Liver (tissue), 8 donors: ENCODE measurements at regions not wholly inside any gene's neighbourhood (a gene's known extent, or its start where the extent isn't known, plus 50 kb on each side); places are given as distances from the start of the nearest gene placed in this dataset.

Experiments used
- DNase-seq: peaks from one replicate; pipeline ENCODE4 v3.0.0-alpha.2; 2017; ENCODE audit warnings: low spot score
- H3K27ac ChIP-seq, 2 donors: one replicate each; pipeline ENCODE4 v1.7.0; 2013; ENCODE audit warnings: inconsistent platforms in 2 of 2, low read length in 2 of 2, control low read depth in 1 of 2, low read depth in 1 of 2, mild to moderate bottlenecking in 1 of 2
- H3K27me3 ChIP-seq, 4 donors: one replicate each; pipeline versions ENCODE4 v1.6.1 to v1.7.0; 2013; ENCODE audit warnings: low read length in 3 of 4, inconsistent platforms in 1 of 4, mild to moderate bottlenecking in 1 of 4, moderate library complexity in 1 of 4; ENCODE audit not compliant: control insufficient read depth in 4 of 4, insufficient read depth in 4 of 4
- H3K36me3 ChIP-seq, 4 donors: one replicate each; pipeline versions ENCODE4 v1.6.1 to v1.7.0; 2013; ENCODE audit warnings: low read length in 3 of 4, mild to moderate bottlenecking in 3 of 4, low read depth in 1 of 4, moderate library complexity in 1 of 4; ENCODE audit not compliant: control insufficient read depth in 4 of 4, insufficient read depth in 3 of 4
- H3K4me1 ChIP-seq, 4 donors: one replicate each; pipeline versions ENCODE4 v1.6.1 to v1.7.0; 2013; ENCODE audit warnings: low read length in 3 of 4, mild to moderate bottlenecking in 3 of 4, moderate library complexity in 1 of 4; ENCODE audit not compliant: control insufficient read depth in 4 of 4, insufficient read depth in 4 of 4
- H3K4me3 ChIP-seq, 3 donors: one replicate each; pipeline versions ENCODE4 v1.6.1 to v1.7.0; 2013; ENCODE audit warnings: low read length in 3 of 3, control low read depth in 1 of 3, low read depth in 1 of 3, mild to moderate bottlenecking in 1 of 3
- H3K9ac ChIP-seq, 2 donors: one replicate each; pipeline ENCODE4 v1.7.0; 2013; ENCODE audit warnings: low read length in 2 of 2, mild to moderate bottlenecking in 2 of 2, moderate library complexity in 2 of 2, control low read depth in 1 of 2, low read depth in 1 of 2
- H3K9me3 ChIP-seq, 4 donors: one replicate each; pipeline versions ENCODE4 v1.6.1 to v1.7.0; 2013; ENCODE audit warnings: low read length in 3 of 4; ENCODE audit not compliant: control insufficient read depth in 4 of 4
- EGR1 ChIP-seq, 2 donors: IDR thresholded peaks; 2 replicates each; pipeline ENCODE4 v1.6.1; 2016 to 2018; ENCODE audit warnings: antibody characterized with exemption in 2 of 2, low read depth in 2 of 2
- FOXA1 ChIP-seq: IDR thresholded peaks from 2 replicates; pipeline ENCODE4 v1.6.1; 2016; ENCODE audit warnings: antibody characterized with exemption
- FOXA2 ChIP-seq: IDR thresholded peaks from 2 replicates; pipeline ENCODE4 v1.6.1; 2016; ENCODE audit warnings: antibody characterized with exemption
- GABPA ChIP-seq, 2 donors: IDR thresholded peaks in 1 of 2; conservative IDR thresholded peaks in 1 of 2; 2 replicates each; pipeline ENCODE4 v1.6.1; 2016; ENCODE audit warnings: antibody characterized with exemption in 2 of 2, mild to moderate bottlenecking in 1 of 2, moderate library complexity in 1 of 2
- HNF4A ChIP-seq, 2 donors: conservative IDR thresholded peaks; 2 replicates each; pipeline ENCODE4 v1.6.1; 2016; ENCODE audit warnings: antibody characterized with exemption in 2 of 2, mild to moderate bottlenecking in 2 of 2
- HNF4G ChIP-seq: IDR thresholded peaks from 2 replicates; pipeline ENCODE4 v1.6.1; 2016; ENCODE audit warnings: antibody characterized with exemption
- JUND ChIP-seq, 2 donors: IDR thresholded peaks; 2 replicates each; pipeline ENCODE4 v1.6.1; 2016; ENCODE audit warnings: antibody characterized with exemption in 2 of 2
- NR2F2 ChIP-seq: IDR thresholded peaks from 2 replicates; pipeline ENCODE4 v1.6.1; 2016; ENCODE audit warnings: antibody characterized with exemption
- RAD21 ChIP-seq, 2 donors: IDR thresholded peaks; 2 replicates each; pipeline ENCODE4 v1.6.1; 2016; ENCODE audit warnings: antibody characterized with exemption in 2 of 2, mild to moderate bottlenecking in 2 of 2
- RXRA ChIP-seq, 2 donors: IDR thresholded peaks; 2 replicates each; pipeline ENCODE4 v1.6.1; 2017 to 2018; ENCODE audit warnings: antibody characterized with exemption in 2 of 2, mild to moderate bottlenecking in 1 of 2
- SP1 ChIP-seq: IDR thresholded peaks from 2 replicates; pipeline ENCODE4 v1.6.1; 2018; ENCODE audit warnings: antibody characterized with exemption, mild to moderate bottlenecking
- TAF1 ChIP-seq: conservative IDR thresholded peaks from 2 replicates; pipeline ENCODE4 v1.6.1; 2016; ENCODE audit warnings: antibody characterized with exemption, mild to moderate bottlenecking
- YY1 ChIP-seq: IDR thresholded peaks from 2 replicates; pipeline ENCODE4 v1.6.1; 2016; ENCODE audit warnings: antibody characterized with exemption, mild to moderate bottlenecking
- WGBS: extraction: QIAGEN DNeasy Blood & Tissue Kit; methylation state at CpG from one replicate; pipeline ENCODE4 v1.1.7; 2013; 5-methylcytosine and 5-hydroxymethylcytosine counted together
- TF ChIP-seq, protein P1 (sequence below): IDR thresholded peaks from 2 replicates; pipeline ENCODE4 v1.6.1; 2016; ENCODE audit warnings: antibody characterized with exemption, mild to moderate bottlenecking
- TF ChIP-seq, protein P2 (sequence below): IDR thresholded peaks from 2 replicates; pipeline ENCODE4 v1.6.1; 2016; ENCODE audit warnings: antibody characterized with exemption
- TF ChIP-seq, protein P3 (sequence below): fragments of 150-350 bp; IDR thresholded peaks from 2 replicates; pipeline ENCODE4 v1.5.1; 2017; ENCODE audit warnings: improper control_type of control experiment, low read depth, low read length; ENCODE audit not compliant: missing input control
- TF ChIP-seq, protein P4 (sequence below): IDR thresholded peaks from 2 replicates; pipeline ENCODE4 v1.6.1; 2016; ENCODE audit warnings: antibody characterized with exemption
- TF ChIP-seq, protein P5 (sequence below): IDR thresholded peaks from 2 replicates; pipeline ENCODE4 v1.6.1; 2016; ENCODE audit warnings: antibody characterized with exemption
- donor health status: healthy.
- donor health status: healthy.
- donor health status: healthy.
- donor health status: healthy.
- donor health status: healthy.

DNA sequence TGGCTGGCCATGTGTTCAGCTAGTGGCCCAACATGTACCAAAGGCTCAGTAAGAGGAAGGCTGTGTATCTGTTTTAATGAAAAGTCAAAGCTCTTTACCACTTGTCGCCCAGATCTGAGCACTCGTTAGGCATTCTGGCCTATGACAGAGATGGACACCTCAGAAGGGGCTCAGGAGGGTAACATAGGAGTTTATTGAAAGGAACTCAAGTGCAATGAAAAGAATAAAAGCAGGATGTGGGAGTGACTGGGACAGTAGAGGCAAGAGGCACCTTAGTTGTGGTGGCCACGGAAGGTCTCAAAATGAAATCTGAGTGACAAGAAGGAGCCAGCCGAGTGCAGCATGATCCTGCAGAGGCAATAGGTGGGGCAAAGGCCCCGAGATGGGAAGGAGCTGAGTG, 309.7 kb downstream of the MN1 start:
- Histone ChIP-seq H3K9ac (no peak overlapping the region), H3K4me1 (peaks cover 7 to 23% (median 13%) of the 10 kb centered on the region in 4 donors), H3K36me3 (no peaks in the 10 kb centered on the region), H3K9me3 (no peaks in the 10 kb centered on the region), H3K27ac (no peak overlapping the region), H3K4me3 (no peak overlapping the region), H3K27me3 (no peaks in the 10 kb centered on the region)
- no peak for DNase-seq
- WGBS, result 93% methylated on average over 5 of the region's 5 CpGs
- TF ChIP-seq, protein P1, sequence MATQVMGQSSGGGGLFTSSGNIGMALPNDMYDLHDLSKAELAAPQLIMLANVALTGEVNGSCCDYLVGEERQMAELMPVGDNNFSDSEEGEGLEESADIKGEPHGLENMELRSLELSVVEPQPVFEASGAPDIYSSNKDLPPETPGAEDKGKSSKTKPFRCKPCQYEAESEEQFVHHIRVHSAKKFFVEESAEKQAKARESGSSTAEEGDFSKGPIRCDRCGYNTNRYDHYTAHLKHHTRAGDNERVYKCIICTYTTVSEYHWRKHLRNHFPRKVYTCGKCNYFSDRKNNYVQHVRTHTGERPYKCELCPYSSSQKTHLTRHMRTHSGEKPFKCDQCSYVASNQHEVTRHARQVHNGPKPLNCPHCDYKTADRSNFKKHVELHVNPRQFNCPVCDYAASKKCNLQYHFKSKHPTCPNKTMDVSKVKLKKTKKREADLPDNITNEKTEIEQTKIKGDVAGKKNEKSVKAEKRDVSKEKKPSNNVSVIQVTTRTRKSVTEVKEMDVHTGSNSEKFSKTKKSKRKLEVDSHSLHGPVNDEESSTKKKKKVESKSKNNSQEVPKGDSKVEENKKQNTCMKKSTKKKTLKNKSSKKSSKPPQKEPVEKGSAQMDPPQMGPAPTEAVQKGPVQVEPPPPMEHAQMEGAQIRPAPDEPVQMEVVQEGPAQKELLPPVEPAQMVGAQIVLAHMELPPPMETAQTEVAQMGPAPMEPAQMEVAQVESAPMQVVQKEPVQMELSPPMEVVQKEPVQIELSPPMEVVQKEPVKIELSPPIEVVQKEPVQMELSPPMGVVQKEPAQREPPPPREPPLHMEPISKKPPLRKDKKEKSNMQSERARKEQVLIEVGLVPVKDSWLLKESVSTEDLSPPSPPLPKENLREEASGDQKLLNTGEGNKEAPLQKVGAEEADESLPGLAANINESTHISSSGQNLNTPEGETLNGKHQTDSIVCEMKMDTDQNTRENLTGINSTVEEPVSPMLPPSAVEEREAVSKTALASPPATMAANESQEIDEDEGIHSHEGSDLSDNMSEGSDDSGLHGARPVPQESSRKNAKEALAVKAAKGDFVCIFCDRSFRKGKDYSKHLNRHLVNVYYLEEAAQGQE, result no peak
- no peak for TF ChIP-seq RAD21 (IDR thresholded peaks at IDR 0.05)
- no peak for TF ChIP-seq JUND (IDR thresholded peaks at IDR 0.05)
- no peak for TF ChIP-seq HNF4A (conservative IDR thresholded peaks at IDR 0.05)
- TF ChIP-seq GABPA (IDR thresholded peaks at IDR 0.05 in 1 of 2, conservative IDR thresholded peaks at IDR 0.05 in 1 of 2), result no peak
- TF ChIP-seq YY1, result no peak
- no peak for TF ChIP-seq TAF1
- no peak for TF ChIP-seq HNF4G
- TF ChIP-seq, protein P2, sequence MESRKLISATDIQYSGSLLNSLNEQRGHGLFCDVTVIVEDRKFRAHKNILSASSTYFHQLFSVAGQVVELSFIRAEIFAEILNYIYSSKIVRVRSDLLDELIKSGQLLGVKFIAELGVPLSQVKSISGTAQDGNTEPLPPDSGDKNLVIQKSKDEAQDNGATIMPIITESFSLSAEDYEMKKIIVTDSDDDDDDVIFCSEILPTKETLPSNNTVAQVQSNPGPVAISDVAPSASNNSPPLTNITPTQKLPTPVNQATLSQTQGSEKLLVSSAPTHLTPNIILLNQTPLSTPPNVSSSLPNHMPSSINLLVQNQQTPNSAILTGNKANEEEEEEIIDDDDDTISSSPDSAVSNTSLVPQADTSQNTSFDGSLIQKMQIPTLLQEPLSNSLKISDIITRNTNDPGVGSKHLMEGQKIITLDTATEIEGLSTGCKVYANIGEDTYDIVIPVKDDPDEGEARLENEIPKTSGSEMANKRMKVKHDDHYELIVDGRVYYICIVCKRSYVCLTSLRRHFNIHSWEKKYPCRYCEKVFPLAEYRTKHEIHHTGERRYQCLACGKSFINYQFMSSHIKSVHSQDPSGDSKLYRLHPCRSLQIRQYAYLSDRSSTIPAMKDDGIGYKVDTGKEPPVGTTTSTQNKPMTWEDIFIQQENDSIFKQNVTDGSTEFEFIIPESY, result no peak
- TF ChIP-seq EGR1 (IDR thresholded peaks at IDR 0.05; ENCODE audit: low read depth in 2 of 2), result no peak
- TF ChIP-seq, protein P3, sequence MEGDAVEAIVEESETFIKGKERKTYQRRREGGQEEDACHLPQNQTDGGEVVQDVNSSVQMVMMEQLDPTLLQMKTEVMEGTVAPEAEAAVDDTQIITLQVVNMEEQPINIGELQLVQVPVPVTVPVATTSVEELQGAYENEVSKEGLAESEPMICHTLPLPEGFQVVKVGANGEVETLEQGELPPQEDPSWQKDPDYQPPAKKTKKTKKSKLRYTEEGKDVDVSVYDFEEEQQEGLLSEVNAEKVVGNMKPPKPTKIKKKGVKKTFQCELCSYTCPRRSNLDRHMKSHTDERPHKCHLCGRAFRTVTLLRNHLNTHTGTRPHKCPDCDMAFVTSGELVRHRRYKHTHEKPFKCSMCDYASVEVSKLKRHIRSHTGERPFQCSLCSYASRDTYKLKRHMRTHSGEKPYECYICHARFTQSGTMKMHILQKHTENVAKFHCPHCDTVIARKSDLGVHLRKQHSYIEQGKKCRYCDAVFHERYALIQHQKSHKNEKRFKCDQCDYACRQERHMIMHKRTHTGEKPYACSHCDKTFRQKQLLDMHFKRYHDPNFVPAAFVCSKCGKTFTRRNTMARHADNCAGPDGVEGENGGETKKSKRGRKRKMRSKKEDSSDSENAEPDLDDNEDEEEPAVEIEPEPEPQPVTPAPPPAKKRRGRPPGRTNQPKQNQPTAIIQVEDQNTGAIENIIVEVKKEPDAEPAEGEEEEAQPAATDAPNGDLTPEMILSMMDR, result no peak
- TF ChIP-seq NR2F2, result no peak
- no peak for TF ChIP-seq RXRA (IDR thresholded peaks at IDR 0.05)
- TF ChIP-seq, protein P4, sequence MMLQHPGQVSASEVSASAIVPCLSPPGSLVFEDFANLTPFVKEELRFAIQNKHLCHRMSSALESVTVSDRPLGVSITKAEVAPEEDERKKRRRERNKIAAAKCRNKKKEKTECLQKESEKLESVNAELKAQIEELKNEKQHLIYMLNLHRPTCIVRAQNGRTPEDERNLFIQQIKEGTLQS, result no peak
- TF ChIP-seq FOXA1, result no peak
- TF ChIP-seq, protein P5, sequence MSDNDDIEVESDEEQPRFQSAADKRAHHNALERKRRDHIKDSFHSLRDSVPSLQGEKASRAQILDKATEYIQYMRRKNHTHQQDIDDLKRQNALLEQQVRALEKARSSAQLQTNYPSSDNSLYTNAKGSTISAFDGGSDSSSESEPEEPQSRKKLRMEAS, result no peak
- TF ChIP-seq FOXA2, result no peak
- TF ChIP-seq SP1, result no peak
